ENCODE measurements at regions not wholly inside any gene's neighbourhood (a gene's known extent, or its start where the extent isn't known, plus 50 kb on each side); places are given as distances from the start of the nearest gene placed in this dataset.

DNA sequence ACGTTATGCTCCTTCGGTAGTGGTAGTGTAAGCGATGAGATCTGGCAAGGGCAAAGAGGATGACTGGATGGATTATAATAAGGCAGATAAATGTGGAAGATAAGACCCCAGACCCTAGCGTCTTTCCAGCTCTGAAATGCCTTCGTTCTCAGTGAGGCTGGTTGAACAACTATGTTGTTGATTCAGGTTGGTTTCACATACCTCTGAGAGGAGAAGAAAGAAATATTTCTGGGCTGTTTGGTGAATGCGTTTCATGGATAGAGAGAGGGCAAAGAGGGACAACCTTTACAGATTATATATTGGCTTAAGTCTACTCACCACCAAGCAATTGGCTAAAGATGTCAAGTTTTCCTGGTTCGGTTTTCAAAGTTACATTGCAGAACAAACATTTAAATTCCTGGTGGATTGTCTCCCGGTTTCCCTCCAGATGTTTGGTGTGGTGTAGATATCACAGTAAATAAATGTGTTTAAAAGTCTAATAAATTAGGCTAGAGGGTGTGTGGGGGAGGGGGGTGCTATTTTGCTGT is 190.1 kb upstream of the GLI2 start:
- TF ChIP-seq POLR2A (IDR thresholded peaks at IDR 0.05; ENCODE audit: low read depth, low read length) (no peak), TAF1 (IDR thresholded peaks at IDR 0.05; ENCODE audit: borderline replicate concordance, low read depth, low read length) (no peak), POLR2AphosphoS5 (IDR thresholded peaks at IDR 0.05; ENCODE audit: low read depth, low read length) (no peak)
- FAIRE-seq (no peak), DNase-seq (ENCODE audit: insufficient read length) (no peak)

DNA sequence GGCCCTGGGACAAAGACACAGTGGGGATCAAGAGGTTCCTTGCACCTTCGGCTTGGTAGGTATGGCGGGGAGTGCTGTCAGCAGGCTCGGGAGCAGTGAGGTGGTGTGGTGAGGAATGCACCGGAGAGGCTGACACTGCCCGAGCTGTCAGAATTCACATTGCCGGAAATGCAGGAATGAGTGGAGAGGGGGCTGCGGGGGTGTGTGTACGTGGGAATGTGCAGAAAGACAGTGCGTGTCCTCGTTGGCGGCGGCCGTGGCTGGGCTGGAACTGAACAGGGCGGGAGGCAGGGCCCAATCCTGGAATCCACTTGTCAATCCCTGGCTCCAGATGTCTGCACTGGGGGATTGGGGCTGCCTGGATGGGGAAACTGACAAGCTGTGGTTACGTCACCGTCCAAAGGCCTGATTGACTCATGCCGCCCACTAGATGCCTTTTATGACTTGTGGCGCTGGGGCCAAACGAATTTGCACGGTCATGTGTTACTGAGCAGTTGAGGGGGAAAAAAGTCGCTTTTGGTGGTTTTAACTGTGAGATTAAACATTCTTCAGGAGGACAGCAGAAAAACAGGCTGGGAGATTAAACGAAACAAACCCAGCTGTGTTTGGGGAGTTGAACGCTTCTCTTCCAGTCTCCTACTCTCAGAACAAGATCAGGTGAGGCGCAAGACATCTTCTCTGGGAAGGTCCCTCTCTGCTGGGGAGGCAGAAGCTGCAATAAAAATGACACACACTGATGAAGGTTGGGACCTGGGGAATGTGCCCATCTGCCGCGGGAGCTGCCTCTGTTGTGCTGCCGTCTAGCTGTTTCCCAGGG is 189.4 kb upstream of the GLI2 start:
- DNase-seq (ENCODE audit: insufficient read length) (no peak), FAIRE-seq (no peak)
- TF ChIP-seq POLR2AphosphoS5 (IDR thresholded peaks at IDR 0.05; ENCODE audit: low read depth, low read length) (no peak), TAF1 (IDR thresholded peaks at IDR 0.05; ENCODE audit: borderline replicate concordance, low read depth, low read length) (no peak), POLR2A (IDR thresholded peaks at IDR 0.05; ENCODE audit: low read depth, low read length) (no peak)

DNA sequence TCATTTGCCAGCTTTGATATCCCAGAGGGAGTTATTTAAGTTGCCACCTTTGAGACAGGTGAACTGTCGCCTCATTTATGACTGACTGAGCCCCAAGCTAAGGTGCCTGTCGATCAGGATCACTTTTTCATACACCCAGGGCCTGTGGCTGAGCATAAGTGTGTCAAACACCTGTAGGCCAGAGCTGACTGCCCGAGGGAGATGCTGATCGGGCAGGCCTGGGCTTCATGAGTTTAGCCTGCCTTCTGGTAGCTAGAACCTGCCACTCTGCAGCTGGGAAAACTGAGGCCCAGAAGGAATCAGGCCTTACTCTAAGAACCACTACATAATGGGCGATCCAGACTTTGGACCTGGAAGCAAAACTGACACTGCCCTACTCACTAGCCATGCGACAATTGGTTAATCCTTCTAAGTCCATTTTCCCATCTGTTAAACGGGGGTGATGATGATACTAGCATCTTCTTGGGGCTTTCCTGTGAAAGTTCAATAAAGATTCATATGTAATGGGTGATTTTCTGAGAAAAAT is 188.7 kb upstream of the GLI2 start:
- no peak for TF ChIP-seq POLR2AphosphoS5 (IDR thresholded peaks at IDR 0.05; ENCODE audit: low read depth, low read length)
- FAIRE-seq (no peak), DNase-seq (ENCODE audit: insufficient read length) (no peak)

DNA sequence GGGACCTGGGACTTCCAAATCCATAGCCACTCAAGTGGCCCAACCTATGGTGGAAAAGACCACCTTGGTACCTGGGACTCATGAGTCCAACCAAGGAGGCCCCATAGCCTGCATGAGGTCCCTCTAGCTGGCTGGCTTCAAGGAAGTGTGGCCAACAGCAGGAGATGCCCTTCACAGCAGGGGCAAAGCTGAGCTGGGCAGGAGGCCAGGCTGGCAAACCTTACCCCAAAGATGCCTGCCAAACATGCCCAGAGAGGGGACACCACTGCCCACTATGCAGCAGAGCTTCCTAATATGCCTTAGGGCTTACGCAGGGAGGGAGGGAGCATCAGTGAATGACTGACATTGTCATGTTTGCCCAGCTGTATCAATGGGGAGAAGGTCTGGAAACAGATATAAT is 188.0 kb upstream of the GLI2 start:
- FAIRE-seq (no peak), DNase-seq (ENCODE audit: insufficient read length) (no peak)
- TF ChIP-seq POLR2A (IDR thresholded peaks at IDR 0.05; ENCODE audit: low read depth, low read length), result no peak
- TF ChIP-seq TAF1 (IDR thresholded peaks at IDR 0.05; ENCODE audit: borderline replicate concordance, low read depth, low read length), result no peak
- no peak for TF ChIP-seq POLR2AphosphoS5 (IDR thresholded peaks at IDR 0.05; ENCODE audit: low read depth, low read length)

DNA sequence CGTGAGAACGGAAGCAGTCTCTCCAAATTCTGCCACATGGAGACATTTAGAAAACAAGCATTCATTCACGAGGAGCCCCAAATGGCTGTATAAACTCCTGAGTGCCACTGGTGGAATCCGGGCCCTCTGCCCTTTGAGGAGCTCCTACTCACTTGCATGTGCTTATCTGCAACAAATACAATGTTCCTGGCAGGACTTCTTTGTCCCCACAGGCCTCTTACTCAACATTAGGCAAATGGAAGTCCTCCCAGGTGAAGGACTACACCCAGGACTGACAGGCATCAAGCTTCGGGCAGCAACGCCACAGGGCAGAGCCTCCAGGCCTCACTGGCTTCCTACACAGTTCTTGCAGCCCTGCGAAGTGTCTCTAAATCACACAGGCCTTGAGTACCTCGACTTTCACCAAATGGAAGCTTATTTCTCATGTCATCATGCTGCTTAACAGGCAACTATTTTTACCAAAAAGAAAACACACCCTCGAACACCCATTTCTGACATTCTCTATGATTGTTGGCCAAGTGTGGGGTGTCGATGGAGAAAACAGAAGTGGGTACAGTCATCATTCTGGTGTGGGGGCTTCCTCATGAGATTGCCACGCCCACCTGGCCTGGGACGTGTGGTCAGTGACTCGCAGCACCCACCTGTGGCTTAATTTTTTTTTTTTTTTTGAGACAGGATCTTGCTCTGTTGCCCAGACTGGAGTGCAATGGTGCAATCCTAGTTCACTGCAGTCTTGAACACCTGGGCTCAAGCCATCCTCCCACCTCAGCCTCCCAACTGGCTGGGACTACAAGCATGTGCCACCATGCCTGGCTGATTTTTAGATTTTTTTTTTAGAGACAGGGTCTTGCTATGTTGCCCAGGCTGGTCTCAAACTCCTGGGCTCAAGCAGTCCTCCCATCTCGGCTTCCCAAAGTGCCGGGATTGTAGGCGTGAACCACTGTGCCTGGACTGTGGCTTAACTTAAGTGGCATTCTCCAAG is 186.8 kb upstream of the GLI2 start:
- TF ChIP-seq POLR2AphosphoS5 (IDR thresholded peaks at IDR 0.05; ENCODE audit: low read depth, low read length) (no peak), POLR2A (IDR thresholded peaks at IDR 0.05; ENCODE audit: low read depth, low read length) (no peak), TAF1 (IDR thresholded peaks at IDR 0.05; ENCODE audit: borderline replicate concordance, low read depth, low read length) (no peak)
- no peak for FAIRE-seq
- no peak for DNase-seq (ENCODE audit: insufficient read length)

DNA sequence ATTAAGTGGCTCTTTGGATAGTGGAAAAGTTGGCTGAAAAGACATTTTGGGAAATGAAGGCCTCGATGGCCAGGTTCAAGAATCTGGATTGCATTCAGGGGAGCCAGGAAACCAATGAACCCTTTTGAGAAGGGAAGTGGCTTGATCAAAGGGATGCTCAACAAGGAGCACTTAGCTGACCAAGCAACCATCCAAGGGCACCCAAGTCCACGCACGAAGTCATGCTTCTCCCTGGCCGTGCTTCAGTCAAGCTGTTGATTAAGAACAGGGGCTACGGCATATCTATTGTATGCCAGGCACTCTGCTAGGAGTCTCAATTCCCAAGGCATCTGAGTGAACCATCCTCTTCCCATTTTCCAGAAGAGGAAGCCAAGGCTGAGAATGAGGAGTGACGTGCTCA is 185.8 kb upstream of the GLI2 start:
- no peak for TF ChIP-seq TAF1 (IDR thresholded peaks at IDR 0.05; ENCODE audit: borderline replicate concordance, low read depth, low read length)
- TF ChIP-seq POLR2A (IDR thresholded peaks at IDR 0.05; ENCODE audit: low read depth, low read length), result no peak
- TF ChIP-seq POLR2AphosphoS5 (IDR thresholded peaks at IDR 0.05; ENCODE audit: low read depth, low read length), result no peak
- no peak for DNase-seq (ENCODE audit: insufficient read length)
- no peak for FAIRE-seq

DNA sequence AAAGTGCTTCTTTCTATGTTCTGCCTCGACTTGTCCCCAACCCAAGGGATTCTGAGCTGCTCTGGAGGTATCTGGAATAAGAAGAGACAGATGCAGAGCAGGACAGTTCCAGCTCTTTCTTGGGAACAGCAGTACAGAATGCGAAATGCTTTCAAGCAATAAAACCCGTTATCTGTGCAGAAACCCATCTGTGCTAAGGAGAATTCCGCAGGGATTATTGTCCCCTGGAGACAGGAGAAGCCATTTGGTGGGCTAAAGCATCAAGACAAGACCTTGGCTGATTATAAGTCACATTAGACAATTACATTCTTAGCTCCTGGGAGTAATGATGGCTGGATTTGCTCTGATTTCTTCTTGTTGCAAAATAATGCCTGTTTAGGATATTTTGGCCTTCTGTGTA is 185.4 kb upstream of the GLI2 start:
- no peak for FAIRE-seq
- no peak for DNase-seq (ENCODE audit: insufficient read length)
- TF ChIP-seq POLR2A (IDR thresholded peaks at IDR 0.05; ENCODE audit: low read depth, low read length), result no peak
- TF ChIP-seq TAF1 (IDR thresholded peaks at IDR 0.05; ENCODE audit: borderline replicate concordance, low read depth, low read length), result no peak
- TF ChIP-seq POLR2AphosphoS5 (IDR thresholded peaks at IDR 0.05; ENCODE audit: low read depth, low read length), result no peak

DNA sequence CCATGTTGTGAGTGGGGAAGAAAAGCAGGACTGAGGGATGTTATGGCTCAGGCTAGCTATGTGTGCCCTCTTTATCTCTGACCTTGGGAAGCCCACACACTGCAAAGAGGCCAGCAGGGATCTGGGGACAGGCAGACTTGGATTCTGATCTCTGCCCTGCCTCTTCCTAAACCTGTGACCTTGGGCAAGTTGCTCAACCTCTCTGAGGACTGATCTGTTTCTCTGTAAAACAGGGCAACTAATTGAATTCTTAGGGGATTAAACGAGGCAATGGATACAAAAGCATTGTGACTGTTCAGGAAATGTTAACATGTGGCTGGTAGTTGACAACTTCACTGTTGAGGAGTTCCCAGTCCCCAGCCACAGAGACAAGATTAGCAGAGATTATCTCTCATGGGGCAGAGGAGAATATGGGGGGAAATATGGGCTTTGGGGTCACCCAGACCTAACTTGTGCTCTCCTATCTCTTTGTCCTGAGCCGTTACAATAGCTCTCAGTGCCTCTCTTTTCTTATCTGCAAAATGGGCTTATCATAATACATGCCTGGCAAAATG is 184.7 kb upstream of the GLI2 start:
- DNase-seq (ENCODE audit: insufficient read length) (no peak), FAIRE-seq (no peak)
- TF ChIP-seq TAF1 (IDR thresholded peaks at IDR 0.05; ENCODE audit: borderline replicate concordance, low read depth, low read length) (no peak), POLR2AphosphoS5 (IDR thresholded peaks at IDR 0.05; ENCODE audit: low read depth, low read length) (no peak), POLR2A (IDR thresholded peaks at IDR 0.05; ENCODE audit: low read depth, low read length) (no peak)

DNA sequence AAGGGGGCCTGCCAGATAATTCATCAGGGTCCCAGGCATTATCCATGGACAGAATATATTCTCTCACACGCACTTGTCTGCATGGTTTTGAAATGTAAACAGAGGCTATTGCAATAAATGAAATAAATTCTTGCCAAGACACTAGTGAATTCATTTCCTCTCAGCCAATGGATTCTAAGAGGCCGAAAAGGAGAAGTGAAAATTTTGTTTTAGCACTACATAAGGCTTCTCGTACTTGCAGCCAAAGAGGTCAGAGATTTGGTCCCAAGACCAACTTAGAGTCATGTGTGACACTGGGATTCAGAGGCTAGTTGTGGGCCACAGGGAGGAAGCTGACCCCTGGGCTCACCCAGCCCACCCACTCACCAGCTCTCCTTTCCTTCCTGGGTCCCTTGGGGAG is 184.1 kb upstream of the GLI2 start:
- DNase-seq (ENCODE audit: insufficient read length), result no peak
- TF ChIP-seq TAF1 (IDR thresholded peaks at IDR 0.05; ENCODE audit: borderline replicate concordance, low read depth, low read length) (no peak), POLR2A (IDR thresholded peaks at IDR 0.05; ENCODE audit: low read depth, low read length) (no peak), POLR2AphosphoS5 (IDR thresholded peaks at IDR 0.05; ENCODE audit: low read depth, low read length) (no peak)
- no peak for FAIRE-seq

DNA sequence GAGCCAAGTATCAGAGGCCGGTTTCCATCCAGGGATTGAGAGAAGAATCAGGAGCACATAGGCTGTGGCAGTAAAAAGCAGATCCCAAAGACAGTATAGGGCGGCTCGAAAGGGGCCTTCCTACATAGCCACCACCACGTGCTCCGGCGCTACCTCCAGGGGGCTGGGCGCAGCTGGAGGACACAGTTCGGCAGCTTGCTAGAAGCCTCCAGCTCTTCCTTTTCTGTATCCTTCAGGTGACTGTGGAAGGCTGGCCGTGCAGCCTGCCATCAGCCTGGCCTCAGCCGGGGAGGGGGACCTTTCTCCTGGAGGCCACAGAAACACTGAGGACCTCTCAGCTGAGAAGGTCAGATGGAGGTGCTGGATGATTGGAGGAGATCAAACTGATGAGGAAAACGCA is 183.6 kb upstream of the GLI2 start:
- no peak for FAIRE-seq
- TF ChIP-seq POLR2A (IDR thresholded peaks at IDR 0.05; ENCODE audit: low read depth, low read length), result no peak
- no peak for TF ChIP-seq TAF1 (IDR thresholded peaks at IDR 0.05; ENCODE audit: borderline replicate concordance, low read depth, low read length)
- no peak for TF ChIP-seq POLR2AphosphoS5 (IDR thresholded peaks at IDR 0.05; ENCODE audit: low read depth, low read length)

More for the DNA sequence above, 183.6 kb upstream of the GLI2 start:
- DNase-seq (ENCODE audit: insufficient read length), result no peak
